GM12864 (cell line): ENCODE measurements at regions not wholly inside any gene's neighbourhood (a gene's known extent, or its start where the extent isn't known, plus 50 kb on each side); places are given as distances from the start of the nearest gene placed in this dataset.

Experiments
- DNase-seq: peaks from one replicate; pipeline ENCODE4 v3.0.0-alpha.2; 2011; ENCODE audit warnings: low read depth
- H3K4me3 ChIP-seq: 2 replicates; pipeline ENCODE4 v1.5.1; 2011; ENCODE audit warnings: mild to moderate bottlenecking, low read depth, low read length, control low read depth
- TF ChIP-seq, protein P1 (sequence below): IDR thresholded peaks from 2 replicates; pipeline ENCODE4 v1.5.1; 2011; ENCODE audit warnings: low read depth, mild to moderate bottlenecking, moderate library complexity, low read length, control low read depth, inconsistent platforms; ENCODE audit errors: missing control alignments

DNA sequence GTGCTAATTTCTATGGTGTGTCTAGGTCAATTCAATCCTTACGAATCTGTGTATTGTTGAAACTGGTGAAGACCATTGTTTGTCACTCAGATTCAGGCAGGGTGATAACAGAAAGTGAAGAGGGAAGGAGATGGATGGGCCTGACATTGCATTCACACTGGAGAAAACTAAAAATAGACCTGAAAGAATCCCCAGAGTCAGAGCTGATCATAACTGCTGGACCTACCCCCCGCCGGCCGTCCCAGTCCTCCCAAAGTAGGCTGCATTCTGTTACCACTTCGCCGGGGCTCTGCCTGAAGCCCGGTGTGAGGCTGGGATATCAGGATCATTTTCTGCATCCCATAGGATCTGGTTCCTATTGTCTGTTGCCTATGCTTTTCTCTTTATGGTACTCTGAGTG, 121.1 kb downstream of the NUF2 start:
- no peak overlapping the region for H3K4me3 ChIP-seq
- DNase-seq = no peak
- TF ChIP-seq, protein P1, sequence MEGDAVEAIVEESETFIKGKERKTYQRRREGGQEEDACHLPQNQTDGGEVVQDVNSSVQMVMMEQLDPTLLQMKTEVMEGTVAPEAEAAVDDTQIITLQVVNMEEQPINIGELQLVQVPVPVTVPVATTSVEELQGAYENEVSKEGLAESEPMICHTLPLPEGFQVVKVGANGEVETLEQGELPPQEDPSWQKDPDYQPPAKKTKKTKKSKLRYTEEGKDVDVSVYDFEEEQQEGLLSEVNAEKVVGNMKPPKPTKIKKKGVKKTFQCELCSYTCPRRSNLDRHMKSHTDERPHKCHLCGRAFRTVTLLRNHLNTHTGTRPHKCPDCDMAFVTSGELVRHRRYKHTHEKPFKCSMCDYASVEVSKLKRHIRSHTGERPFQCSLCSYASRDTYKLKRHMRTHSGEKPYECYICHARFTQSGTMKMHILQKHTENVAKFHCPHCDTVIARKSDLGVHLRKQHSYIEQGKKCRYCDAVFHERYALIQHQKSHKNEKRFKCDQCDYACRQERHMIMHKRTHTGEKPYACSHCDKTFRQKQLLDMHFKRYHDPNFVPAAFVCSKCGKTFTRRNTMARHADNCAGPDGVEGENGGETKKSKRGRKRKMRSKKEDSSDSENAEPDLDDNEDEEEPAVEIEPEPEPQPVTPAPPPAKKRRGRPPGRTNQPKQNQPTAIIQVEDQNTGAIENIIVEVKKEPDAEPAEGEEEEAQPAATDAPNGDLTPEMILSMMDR = no peak

DNA sequence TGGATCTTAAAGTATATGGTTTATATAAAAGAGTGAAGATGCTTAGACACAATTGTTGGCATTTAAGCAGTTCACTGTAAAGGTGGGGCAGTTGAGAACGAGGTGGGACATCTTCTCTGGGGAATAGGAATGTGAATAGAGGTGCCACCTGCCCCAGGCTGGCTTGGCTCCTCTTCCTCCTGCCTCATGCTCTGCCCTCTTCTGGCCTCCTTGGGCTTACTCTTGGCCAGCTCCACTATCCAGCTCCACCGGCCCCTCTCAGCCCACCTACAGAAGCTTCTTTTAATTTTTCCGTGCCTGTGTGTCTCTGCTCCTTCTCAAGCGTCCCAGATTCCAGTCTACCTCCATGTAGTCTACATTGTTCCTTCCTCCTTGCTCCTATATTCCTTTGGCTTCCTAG, 122.1 kb downstream of the NUF2 start:
- DNase-seq = no peak

DNA sequence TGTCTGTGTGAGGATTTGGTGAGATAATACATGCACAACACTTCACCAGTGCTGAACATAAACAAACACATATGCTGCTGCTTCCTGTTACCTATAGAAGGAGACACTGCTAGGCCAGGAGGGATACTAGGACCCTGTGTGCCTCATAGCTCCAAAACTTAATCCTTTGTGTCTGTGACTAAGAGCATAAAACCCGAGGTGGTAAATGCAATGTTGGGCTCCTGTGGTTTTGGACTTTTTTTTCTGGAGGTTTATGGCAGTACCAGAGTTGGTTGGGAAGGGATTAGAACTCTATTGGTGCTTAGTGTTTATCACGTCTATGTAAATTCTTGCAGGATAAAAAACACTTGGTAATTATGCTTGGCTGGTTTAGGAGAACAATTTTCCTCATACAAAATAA, 122.9 kb downstream of the NUF2 start:
- no peak for DNase-seq
- TF ChIP-seq, protein P1 = no peak
- no peak overlapping the region for H3K4me3 ChIP-seq

More for the DNA sequence above, 122.1 kb downstream of the NUF2 start:
- TF ChIP-seq, protein P1 = no peak
- no peak overlapping the region for H3K4me3 ChIP-seq

DNA sequence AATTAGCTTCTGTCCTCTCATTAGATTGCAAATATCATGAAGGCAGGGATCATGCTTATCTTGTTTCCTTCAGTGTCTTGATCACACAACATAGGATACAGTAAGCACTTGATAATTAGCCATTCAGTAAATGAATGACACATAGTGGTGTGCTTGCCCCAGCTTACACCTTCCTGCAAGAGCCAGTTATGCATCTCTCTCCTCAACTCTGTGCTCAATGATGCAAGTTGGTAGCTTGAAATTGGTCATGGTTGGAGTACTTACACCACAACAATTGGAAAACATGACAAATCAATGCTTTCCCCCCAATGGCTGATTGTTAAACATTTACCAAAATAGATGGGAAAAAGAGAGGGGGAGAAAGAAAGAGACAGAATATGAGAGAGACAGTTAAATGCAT, 129.2 kb downstream of the NUF2 start:
- no peak for DNase-seq
- TF ChIP-seq, protein P1 = no peak
- H3K4me3 ChIP-seq = no peak overlapping the region

DNA sequence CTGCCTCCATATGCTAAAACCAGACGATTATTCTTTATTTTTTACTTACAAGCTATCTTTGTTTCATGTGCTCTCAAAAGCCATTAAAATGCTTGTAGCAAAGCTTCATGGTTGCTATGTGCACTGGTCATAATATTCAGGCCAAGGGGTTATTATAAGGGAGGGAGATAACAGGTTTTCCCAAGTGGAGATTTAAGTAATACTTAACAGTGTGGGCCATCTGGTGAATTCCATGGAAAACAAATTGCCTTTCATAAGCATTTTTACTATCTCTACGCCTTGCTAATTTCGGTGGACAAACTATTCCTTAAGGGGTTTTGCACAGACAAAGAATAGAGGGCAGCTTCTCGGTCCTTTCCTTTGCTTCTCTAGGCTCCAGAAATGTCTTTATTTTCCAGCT, 137.8 kb downstream of the NUF2 start:
- no peak for DNase-seq
- TF ChIP-seq, protein P1 = no peak
- H3K4me3 ChIP-seq = no peak overlapping the region

DNA sequence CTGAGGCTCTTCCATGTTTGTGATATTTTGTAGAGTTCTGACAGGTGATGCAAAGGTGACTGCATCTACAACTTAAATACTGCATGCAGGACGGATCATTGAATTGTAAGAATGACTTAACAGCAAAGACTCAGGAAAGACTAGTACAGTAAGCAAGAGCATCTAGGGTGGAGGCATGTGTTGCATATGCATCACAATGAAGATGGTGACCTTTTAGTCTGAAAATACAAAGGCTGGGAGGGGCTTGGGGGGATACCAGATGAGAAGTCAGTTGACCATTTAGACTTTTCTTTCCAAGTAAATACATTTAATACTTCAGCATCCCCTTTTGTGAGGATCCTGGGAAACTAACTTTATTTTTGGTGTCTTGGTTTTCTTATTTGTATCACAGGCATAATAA, 145.5 kb downstream of the NUF2 start:
- TF ChIP-seq, protein P1 = no peak
- no peak overlapping the region for H3K4me3 ChIP-seq
- no peak for DNase-seq

DNA sequence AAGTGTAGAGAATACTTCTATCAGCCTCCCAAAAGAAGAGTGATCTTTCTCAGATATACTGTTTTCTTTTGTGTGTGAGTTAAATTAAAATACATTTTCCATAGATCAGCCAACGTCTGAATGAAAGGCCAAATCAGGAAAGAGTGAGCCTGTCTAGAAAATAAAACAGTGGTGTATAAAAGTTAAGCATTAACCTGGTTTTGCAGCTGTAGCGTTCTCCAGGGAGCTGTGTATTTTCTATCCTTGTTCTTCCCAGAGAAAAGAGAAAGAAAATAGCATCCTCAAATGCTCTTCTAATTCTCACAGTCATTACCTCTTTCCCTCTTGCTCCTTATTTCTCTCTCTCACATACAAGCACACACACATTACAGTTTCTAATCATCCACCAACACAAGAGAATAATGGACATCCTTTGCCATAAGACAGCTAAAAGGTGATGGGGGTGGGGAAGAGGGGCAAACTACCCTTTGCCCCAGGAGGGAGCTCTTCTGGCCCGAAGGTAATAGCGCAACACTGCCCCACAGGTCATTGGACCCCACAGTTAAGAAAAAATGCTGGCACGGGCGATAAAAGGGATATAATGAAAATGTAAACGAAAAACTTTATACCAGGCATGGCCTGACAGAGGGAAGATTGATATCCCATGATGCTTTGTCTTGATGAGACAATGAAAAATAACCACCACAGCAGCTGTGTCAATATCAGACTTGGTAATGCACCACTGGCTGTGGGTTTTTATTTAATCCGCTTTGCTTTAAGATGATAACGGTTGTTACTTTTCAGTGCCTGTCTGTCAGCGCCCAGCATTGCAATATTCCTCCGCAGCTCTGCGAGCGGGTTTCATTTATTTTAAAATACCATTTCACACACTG, 150.3 kb downstream of the NUF2 start:
- TF ChIP-seq, protein P1 = no peak
- no peak for DNase-seq
- H3K4me3 ChIP-seq = no peak overlapping the region
